NCI-H524 (cell line): ENCODE measurements at regions not wholly inside any gene's neighbourhood (a gene's known extent, or its start where the extent isn't known, plus 50 kb on each side); places are given as distances from the start of the nearest gene placed in this dataset.
A peak's percentile ranks its signal among the peaks of the same experiment; 100 is the strongest.

Experiments
- DNase-seq, 2 experiments: peaks; one replicate each; lab custom pipeline; 2025; lab: John Stamatoyannopoulos, UW

- no peak for DNase-seq
These were observed 440.1 kb downstream of the ZEB2 start for GRCh38 chr2:144079803-144080202.

- no peak for DNase-seq
These were observed 440.9 kb downstream of the ZEB2 start for GRCh38 chr2:144078802-144079724.

GRCh38 chr2:144078106-144078505, 441.8 kb downstream of the ZEB2 start:
- peak; percentile 4 to 70 for DNase-seq

GRCh38 chr2:144074450-144074849, 445.5 kb downstream of the ZEB2 start:
- DNase-seq, result no peak

GRCh38 chr2:144071461-144071860, 448.5 kb downstream of the ZEB2 start:
- DNase-seq, result no peak

- peak; percentile 18 to 80 for DNase-seq
These were observed 452.4 kb downstream of the ZEB2 start for GRCh38 chr2:144067506-144067905.

- DNase-seq, result no peak
These were observed 456.3 kb downstream of the ZEB2 start for GRCh38 chr2:144063602-144064001.

GRCh38 chr2:144054911-144055310, 465.0 kb downstream of the ZEB2 start:
- no peak for DNase-seq

GRCh38 chr2:144052083-144052482, 467.8 kb downstream of the ZEB2 start:
- DNase-seq, result no peak

GRCh38 chr2:144049137-144049536, 470.8 kb downstream of the ZEB2 start:
- no peak for DNase-seq

GRCh38 chr2:144048631-144049060, 471.3 kb downstream of the ZEB2 start:
- no peak for DNase-seq

GRCh38 chr2:144042751-144043150, 477.2 kb downstream of the ZEB2 start:
- DNase-seq, result peak; percentile 13 to 68

GRCh38 chr2:144041612-144042011, 478.3 kb downstream of the ZEB2 start:
- no peak for DNase-seq

GRCh38 chr2:144040834-144041233, 479.1 kb downstream of the ZEB2 start:
- no peak for DNase-seq

- DNase-seq, result no peak
These were observed 487.4 kb downstream of the ZEB2 start for GRCh38 chr2:144032566-144032965.

GRCh38 chr2:144030791-144031190, 489.1 kb downstream of the ZEB2 start:
- no peak for DNase-seq

GRCh38 chr2:144027593-144027992, 492.3 kb downstream of the ZEB2 start:
- DNase-seq, result no peak

- peak in 1 of 2 experiments; percentile 11 for DNase-seq
These were observed 493.2 kb downstream of the ZEB2 start for GRCh38 chr2:144026753-144027152.

GRCh38 chr2:144020047-144020446, 499.9 kb downstream of the ZEB2 start:
- no peak for DNase-seq

GRCh38 chr2:144015655-144016245, 504.2 kb downstream of the ZEB2 start:
- no peak for DNase-seq

- DNase-seq, result no peak
These were observed 504.9 kb downstream of the ZEB2 start for GRCh38 chr2:144015036-144015435.

GRCh38 chr2:144014103-144014502, 505.8 kb downstream of the ZEB2 start:
- no peak for DNase-seq

- no peak for DNase-seq
These were observed 507.6 kb downstream of the ZEB2 start for GRCh38 chr2:144012304-144012703.
